NCI-H774 (cell line): ENCODE measurements at regions not wholly inside any gene's neighbourhood (a gene's known extent, or its start where the extent isn't known, plus 50 kb on each side); places are given as distances from the start of the nearest gene placed in this dataset.
A peak's percentile ranks its signal among the peaks of the same experiment; 100 is the strongest.

Source experiments
- DNase-seq: peaks from one replicate; lab custom pipeline; 2025; lab: John Stamatoyannopoulos, UW

GRCh38 chr6:169965657-169966311 is 214.4 kb downstream of the ERMARD start:
- no peak for DNase-seq

DNA sequence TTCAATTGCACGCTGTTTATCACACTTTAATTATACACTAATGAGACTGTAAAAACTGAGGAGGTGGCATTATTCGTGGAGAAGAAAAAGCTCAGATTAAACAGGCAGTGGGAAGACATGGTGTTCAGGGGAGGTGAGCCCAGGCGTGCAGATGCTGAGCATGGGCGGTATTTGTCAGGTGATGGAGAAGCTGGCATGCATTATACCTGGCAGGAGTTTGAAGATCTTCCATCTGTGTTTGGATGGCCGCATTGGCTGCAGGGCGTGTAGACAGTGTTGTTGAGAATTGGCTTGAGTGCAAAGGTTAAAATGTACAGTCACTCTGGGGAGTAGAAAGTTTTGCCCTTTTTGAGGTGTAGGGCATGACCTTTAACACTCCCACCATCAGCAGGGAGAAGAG is 213.8 kb downstream of the ERMARD start:
- DNase-seq = no peak

DNA sequence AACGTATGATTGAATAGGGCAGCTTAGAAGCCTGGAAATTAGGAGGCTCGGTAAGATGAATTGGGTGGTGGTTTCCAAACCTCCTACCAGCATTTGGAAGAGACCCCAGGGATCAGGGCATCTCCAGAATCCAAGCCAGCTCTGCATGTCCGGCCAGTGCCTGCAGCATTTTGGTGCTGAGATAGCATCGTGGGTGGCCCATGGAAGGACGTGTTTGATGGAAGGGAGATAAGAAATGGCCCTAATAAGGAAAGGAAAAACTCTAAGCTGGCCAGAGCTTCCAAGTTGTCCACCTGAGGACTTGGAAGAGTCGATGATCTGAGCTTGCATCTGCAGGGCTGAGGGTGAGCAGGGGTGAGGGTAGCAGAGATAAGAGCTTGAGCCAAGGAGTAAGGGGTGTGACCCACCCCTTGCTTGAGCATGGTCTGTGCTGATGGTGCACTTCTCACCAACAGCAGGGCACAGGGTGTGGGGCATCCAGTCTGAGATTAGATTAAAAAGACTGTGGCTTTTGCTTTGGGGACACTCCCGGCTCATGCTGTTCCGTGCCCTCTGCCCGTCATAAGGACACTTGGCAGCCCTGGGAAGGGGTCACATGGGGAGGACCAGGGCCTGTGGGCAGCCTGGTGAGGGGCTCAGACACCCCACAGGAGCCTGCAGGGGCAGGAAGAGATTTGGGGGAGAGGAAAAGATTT is 213.2 kb downstream of the ERMARD start:
- DNase-seq = no peak

- no peak for DNase-seq
These were observed 212.3 kb downstream of the ERMARD start for GRCh38 chr6:169963581-169964297.

- DNase-seq = no peak
These were observed 211.4 kb downstream of the ERMARD start for GRCh38 chr6:169962604-169963469.

GRCh38 chr6:169961772-169962561 is 210.5 kb downstream of the ERMARD start:
- DNase-seq = no peak

DNA sequence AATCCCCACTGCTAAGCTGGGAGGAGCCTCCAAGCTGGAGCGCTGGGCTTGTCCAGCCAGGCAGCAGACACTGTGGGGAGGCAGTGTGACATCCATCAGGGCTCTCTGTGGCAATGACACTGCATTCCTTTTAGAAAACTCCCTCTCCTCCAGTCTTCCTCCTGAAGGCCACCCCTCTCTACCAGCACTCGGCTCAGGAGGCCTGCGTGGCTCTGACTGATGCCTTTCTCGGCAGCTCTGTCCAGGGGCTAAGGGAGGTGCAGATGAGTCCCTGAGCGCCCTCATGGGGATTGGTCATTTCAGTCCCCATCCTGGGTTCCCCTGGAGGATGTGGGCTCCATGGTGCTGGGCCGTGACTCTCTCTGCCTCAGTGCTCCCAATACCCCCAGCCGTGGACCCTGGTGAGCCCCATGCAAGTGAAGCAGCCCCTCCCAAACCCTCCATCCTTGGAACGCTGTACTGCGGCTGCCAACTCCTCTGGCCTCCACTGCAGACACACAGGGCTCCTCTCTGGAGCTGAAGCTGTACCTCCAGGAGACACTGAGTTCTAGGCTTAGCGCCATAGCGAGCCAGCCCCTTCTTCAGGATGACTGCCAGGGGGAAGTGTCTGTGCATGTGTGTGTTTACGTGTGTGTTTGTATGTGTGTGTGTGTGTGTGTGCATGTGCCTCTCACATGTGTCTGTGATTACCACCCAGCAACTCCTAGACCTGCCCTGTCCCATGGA is 209.6 kb downstream of the ERMARD start:
- DNase-seq = no peak

DNA sequence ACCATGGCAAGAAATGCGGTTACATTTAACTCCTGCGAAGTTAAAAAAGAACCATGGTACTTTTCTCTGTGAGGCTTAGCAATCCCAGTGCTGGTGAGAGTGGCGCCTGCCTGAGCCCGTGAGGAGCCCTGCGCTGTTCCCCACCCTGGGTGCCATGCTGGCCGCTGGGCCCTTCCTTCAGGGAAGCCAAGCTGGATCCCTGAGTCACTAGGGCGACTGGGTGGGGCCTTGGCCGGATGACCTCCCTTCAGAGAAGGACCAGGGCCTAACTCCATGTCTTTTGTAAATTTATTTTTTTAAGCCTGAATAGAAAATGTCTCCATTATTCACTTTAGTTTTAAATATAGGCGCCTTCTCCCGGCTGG is 209.1 kb downstream of the ERMARD start:
- DNase-seq = no peak

GRCh38 chr6:169960003-169960344 is 208.6 kb downstream of the ERMARD start:
- DNase-seq = peak; percentile 24

GRCh38 chr6:169959136-169960002 is 207.9 kb downstream of the ERMARD start:
- peak; percentile 92 for DNase-seq

DNA sequence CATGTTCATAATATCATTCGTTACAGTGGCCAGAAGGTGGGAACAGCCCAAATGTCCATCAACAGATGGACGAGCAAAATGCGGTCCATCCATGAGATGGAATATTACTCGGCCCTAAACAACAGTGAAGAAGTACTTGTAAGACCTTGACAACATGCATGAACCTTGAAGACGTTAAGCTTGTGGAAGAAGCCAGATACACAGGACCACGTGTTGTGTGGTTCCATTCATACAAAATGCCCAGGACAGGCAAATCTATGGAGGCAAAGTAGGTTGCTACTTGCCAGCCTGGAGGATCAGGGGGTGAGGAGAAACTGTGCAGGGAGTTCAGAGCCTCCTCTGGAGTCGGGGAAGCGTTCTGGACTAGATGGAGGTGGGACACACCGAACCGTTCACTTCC is 207.1 kb downstream of the ERMARD start:
- no peak for DNase-seq

- no peak for DNase-seq
These were observed 206.0 kb downstream of the ERMARD start for GRCh38 chr6:169957351-169957963.

- no peak for DNase-seq
These were observed 205.2 kb downstream of the ERMARD start for GRCh38 chr6:169956580-169956979.

- DNase-seq = no peak
These were observed 204.5 kb downstream of the ERMARD start for GRCh38 chr6:169955731-169956437.

GRCh38 chr6:169954977-169955376 is 203.6 kb downstream of the ERMARD start:
- DNase-seq = no peak

DNA sequence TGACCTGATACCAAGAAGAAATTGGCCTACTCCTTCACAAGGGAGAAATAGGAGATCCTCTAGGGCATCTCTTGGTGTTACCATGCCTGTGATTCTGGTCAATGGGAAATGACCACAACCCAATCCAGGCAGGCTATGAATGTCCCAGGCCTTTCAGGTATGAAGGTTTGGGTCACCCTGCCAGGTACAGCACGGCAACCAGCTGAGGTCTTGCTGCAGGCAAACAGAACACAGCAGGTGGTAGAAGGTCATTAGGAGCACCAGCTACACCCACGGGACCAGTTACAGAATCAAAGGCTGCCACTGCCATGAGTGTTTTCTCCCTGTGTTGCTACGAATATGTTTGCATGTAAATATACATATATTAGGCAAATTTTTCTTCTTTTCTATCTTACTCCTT is 202.3 kb downstream of the ERMARD start:
- peak; percentile 35 for DNase-seq

- DNase-seq = peak; percentile 73
These were observed 199.1 kb downstream of the ERMARD start for GRCh38 chr6:169950558-169950957.

- DNase-seq = no peak
These were observed 198.2 kb downstream of the ERMARD start for GRCh38 chr6:169949511-169950097.
